ENCODE measurements at regions not wholly inside any gene's neighbourhood (a gene's known extent, or its start where the extent isn't known, plus 50 kb on each side); places are given as distances from the start of the nearest gene placed in this dataset.

- TF ChIP-seq CTCF (tag by site-specific recombination; IDR thresholded peaks at IDR 0.05) (no peak), ZNF121 (tag by site-specific recombination; IDR thresholded peaks at IDR 0.05) (no peak), ATF2 (tag by site-specific recombination; IDR thresholded peaks at IDR 0.05; ENCODE audit: low read depth) (no peak), ZNF114 (tag by site-specific recombination; IDR thresholded peaks at IDR 0.05) (no peak), YY1 (tag by site-specific recombination; IDR thresholded peaks at IDR 0.05) (no peak), ZNF561 (tag by site-specific recombination; IDR thresholded peaks at IDR 0.05; ENCODE audit: borderline replicate concordance) (no peak), BCL11A (tag by site-specific recombination; IDR thresholded peaks at IDR 0.05; ENCODE audit: low read depth) (no peak), ZNF23 (tag by site-specific recombination; IDR thresholded peaks at IDR 0.05; ENCODE audit: borderline replicate concordance) (no peak), ZNF350 (tag by site-specific recombination; IDR thresholded peaks at IDR 0.05) (no peak), ZNF514 (tag by site-specific recombination; IDR thresholded peaks at IDR 0.05) (no peak), ZNF555 (tag by site-specific recombination; conservative IDR thresholded peaks at IDR 0.05) (no peak)
These were observed 1396.7 kb downstream of the BRD1 start for GRCh38 chr22:48431014-48431413.
